ENCODE measurements at regions not wholly inside any gene's neighbourhood (a gene's known extent, or its start where the extent isn't known, plus 50 kb on each side); places are given as distances from the start of the nearest gene placed in this dataset.

DNA sequence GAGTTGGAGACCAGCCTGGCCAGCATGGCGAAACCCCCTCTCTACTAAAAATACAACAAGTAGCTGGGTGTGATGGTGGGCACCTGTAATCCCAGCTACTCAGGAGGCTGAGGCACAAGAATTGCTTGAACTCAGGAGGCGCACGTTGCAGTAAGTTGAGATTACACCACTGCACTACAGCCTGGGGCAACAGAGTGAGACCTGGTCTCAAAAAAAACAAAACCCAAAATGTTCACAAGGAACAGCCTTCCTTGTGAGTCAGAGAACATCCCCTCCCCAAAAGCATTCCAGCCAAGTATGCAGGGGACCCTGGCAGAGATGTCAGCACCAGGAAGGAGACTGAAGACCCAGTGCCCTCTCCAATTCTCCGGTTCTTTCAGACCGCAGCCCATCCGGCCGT lies 314.9 kb upstream of the TSHZ3 start:
- Histone ChIP-seq H3K14ac (ENCODE audit: insufficient read length) (no peak overlapping the region), H4K20me1 (replicated peaks in 1 of 2; ENCODE audit: control insufficient read depth in 1 of 2, insufficient read depth in 2 of 2, low read length in 2 of 2) (no peaks in the 10 kb centered on the region), H3K23me2 (ENCODE audit: low read depth, low read length) (no peaks in the 10 kb centered on the region), H3K4ac (replicated peaks; ENCODE audit: insufficient read length, low read depth, low read length) (no peak overlapping the region), H4K8ac (ENCODE audit: extremely low read depth, insufficient read depth, low read length) (no peak overlapping the region), H4K91ac (replicated peaks; ENCODE audit: insufficient read length, low read length) (no peak overlapping the region), H3K4me2 (ENCODE audit: insufficient read depth in 1 of 2, low read depth in 2 of 2, low read length in 2 of 2) (no peak overlapping the region), H3K79me2 (ENCODE audit: control insufficient read depth in 1 of 2, insufficient read depth in 2 of 2, low read length in 2 of 2) (no peaks in the 10 kb centered on the region), H2BK5ac (ENCODE audit: low read depth, low read length) (no peak overlapping the region), H3K23ac (ENCODE audit: insufficient read length) (no peak overlapping the region), H2BK12ac (ENCODE audit: low read depth, low read length) (no peak overlapping the region), H2BK20ac (ENCODE audit: low read length) (no peak overlapping the region), H3K4me1 (replicated peaks in 1 of 4; ENCODE audit: control insufficient read depth in 3 of 4, insufficient read depth in 4 of 4, low read length in 3 of 4) (no peaks in the 10 kb centered on the region; a peak in 1 of 7 replicates), H3K4me3 (ENCODE audit: extremely low read depth in 1 of 4, insufficient read depth in 2 of 4, low read depth in 3 of 4, low read length in 4 of 4) (no peak overlapping the region), H2BK15ac (ENCODE audit: low read length) (no peak overlapping the region), H3K79me1 (ENCODE audit: low read depth, low read length) (no peaks in the 10 kb centered on the region), H3K56ac (replicated peaks; ENCODE audit: insufficient read length, low read depth, low read length) (no peak overlapping the region), H2AFZ (ENCODE audit: low read length) (no peak overlapping the region), H3K36me3 (ENCODE audit: control insufficient read depth in 2 of 4, insufficient read depth in 4 of 4, low read length in 3 of 4) (no peaks in the 10 kb centered on the region; a peak in 1 of 8 replicates), H2AK5ac (ENCODE audit: low read depth, low read length) (no peak overlapping the region), H3K27ac (ENCODE audit: low read depth, low read length) (no peak overlapping the region), H2BK120ac (replicated peaks; ENCODE audit: low read depth, low read length) (no peak overlapping the region), H3K9me3 (ENCODE audit: insufficient read depth in 2 of 2, low read depth in 1 of 2, low read length in 1 of 2) (no peaks in the 10 kb centered on the region), H3K18ac (ENCODE audit: extremely low read depth, low read length) (no peak overlapping the region; the same call in 1 of the 2 replicates), H3K27me3 (replicated peaks in 1 of 4; ENCODE audit: control insufficient read depth in 3 of 4, extremely low read depth in 1 of 4, insufficient read depth in 3 of 4, low read length in 3 of 4) (no peaks in the 10 kb centered on the region), H3K9ac (replicated peaks in 1 of 4; ENCODE audit: extremely low read depth in 1 of 4, low read depth in 3 of 4, low read length in 3 of 4) (no peak overlapping the region), H4K5ac (ENCODE audit: insufficient read length, low read depth, low read length) (no peak overlapping the region)
- ChIA-PET CTCF (ENCODE audit: partially characterized antibody) (no interaction called here), POLR2A (ENCODE audit: partially characterized antibody) (no interaction called here)
- 98% methylated on average over 7 of the region's 7 CpGs; no CpG with 5 or more reads in 1 of the 2 experiments for WGBS, 2 experiments (ENCODE audit: extremely low coverage in 1 of 2, insufficient coverage in 1 of 2, insufficient read length in 1 of 2, insufficient replicate concordance in 2 of 2, low coverage in 1 of 2, low lambda C conversion rate in 2 of 2, missing lambda C conversion rate in 1 of 2)
- FAIRE-seq (no peak), DNase-seq (ENCODE audit: low read depth in 1 of 2, low spot score in 2 of 2) (no peak)
- TF ChIP-seq POLR2AphosphoS5 (IDR thresholded peaks at IDR 0.05; ENCODE audit: low read depth, low read length): no peak
